ENCODE measurements at regions not wholly inside any gene's neighbourhood (a gene's known extent, or its start where the extent isn't known, plus 50 kb on each side); places are given as distances from the start of the nearest gene placed in this dataset.

DNA sequence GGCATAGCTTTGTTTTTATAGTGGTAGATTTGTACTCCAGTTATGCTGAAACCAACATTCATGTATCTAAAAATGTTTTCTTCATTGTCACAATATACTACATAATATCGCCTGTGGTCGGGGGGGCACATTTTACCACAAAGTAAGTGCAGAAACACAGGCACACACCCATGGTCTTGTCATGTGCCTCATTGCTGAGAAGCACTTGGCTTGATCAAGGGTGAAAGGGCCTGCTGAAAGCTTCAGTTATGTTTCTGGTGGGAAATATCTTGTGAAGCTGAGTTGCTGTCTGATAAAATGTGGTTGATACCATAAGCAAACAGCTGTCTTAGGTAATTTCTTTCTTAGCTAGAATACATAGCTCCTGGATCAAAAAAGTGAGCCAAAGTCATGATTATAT, 393.1 kb downstream of the MAN2A1 start:
- WGBS (ENCODE audit: insufficient coverage) = no CpG with 5 or more reads among the region's 2 CpGs

GRCh38 chr5:110085826-110086225, 396.1 kb downstream of the MAN2A1 start:
- CTCF ChIA-PET = interaction anchor here (1.2 kb wide), 1 partner anchor 9 kb away, joined by 3 read pairs; no protein-coding TSS in a partner anchor

More for the DNA sequence above, 393.1 kb downstream of the MAN2A1 start:
- H3K27ac ChIP-seq (ENCODE audit: insufficient read depth in 1 of 2, low read depth in 1 of 2, low read length in 2 of 2, poor library complexity in 1 of 2, severe bottlenecking in 2 of 2) = no peak overlapping the region
- DNase-seq = no peak
- H3K36me3 ChIP-seq (ENCODE audit: control insufficient read depth in 4 of 4, insufficient read depth in 4 of 4, low read length in 3 of 4) = no peaks in the 10 kb centered on the region
- no peaks in the 10 kb centered on the region for H3K27me3 ChIP-seq (replicated peaks in 2 of 5; ENCODE audit: control insufficient read depth in 4 of 5, insufficient read depth in 5 of 5, low read length in 4 of 5)
- no peak overlapping the region for H3K4me3 ChIP-seq (ENCODE audit: control insufficient read depth in 1 of 7, extremely low read depth in 1 of 7, insufficient read depth in 4 of 7, low read depth in 2 of 7, low read length in 6 of 7)
- no peaks in the 10 kb centered on the region for H3K9me3 ChIP-seq (ENCODE audit: control extremely low read depth in 1 of 5, control insufficient read depth in 4 of 5, insufficient read depth in 2 of 5, low read depth in 1 of 5, low read length in 4 of 5)
- ChIA-PET POLR2A (no interaction called here), CTCF (interaction anchor here (1.0 kb wide), 1 partner anchor 44 kb away, joined by 3 read pairs; no protein-coding TSS in a partner anchor)
- no peaks in the 10 kb centered on the region for H3K4me1 ChIP-seq (ENCODE audit: control extremely low read depth in 1 of 4, control insufficient read depth in 4 of 4, insufficient read depth in 4 of 4, low read length in 3 of 4)

GRCh38 chr5:110086658-110087388, 397.1 kb downstream of the MAN2A1 start:
- ChIA-PET POLR2A (no interaction called here), CTCF (no interaction called here)
- 100% methylated on average over 4 of the region's 6 CpGs for WGBS (ENCODE audit: insufficient coverage)
- peak in 2 of 3 donors; percentile 10 to 26 for DNase-seq
- H3K36me3 ChIP-seq (ENCODE audit: control insufficient read depth in 4 of 4, insufficient read depth in 4 of 4, low read length in 3 of 4) = no peaks in the 10 kb centered on the region
- no peaks in the 10 kb centered on the region for H3K9me3 ChIP-seq (ENCODE audit: control extremely low read depth in 1 of 5, control insufficient read depth in 4 of 5, insufficient read depth in 2 of 5, low read depth in 1 of 5, low read length in 4 of 5)
- no peak overlapping the region for H3K27ac ChIP-seq (ENCODE audit: insufficient read depth in 1 of 2, low read depth in 1 of 2, low read length in 2 of 2, poor library complexity in 1 of 2, severe bottlenecking in 2 of 2)
- no peak overlapping the region for H3K4me3 ChIP-seq (ENCODE audit: control insufficient read depth in 1 of 7, extremely low read depth in 1 of 7, insufficient read depth in 4 of 7, low read depth in 2 of 7, low read length in 6 of 7)
- no peaks in the 10 kb centered on the region for H3K4me1 ChIP-seq (ENCODE audit: control extremely low read depth in 1 of 4, control insufficient read depth in 4 of 4, insufficient read depth in 4 of 4, low read length in 3 of 4)
- no peaks in the 10 kb centered on the region for H3K27me3 ChIP-seq (replicated peaks in 2 of 5; ENCODE audit: control insufficient read depth in 4 of 5, insufficient read depth in 5 of 5, low read length in 4 of 5)

More at GRCh38 chr5:110085826-110086225, 396.1 kb downstream of the MAN2A1 start:
- Histone ChIP-seq H3K36me3 (ENCODE audit: control insufficient read depth in 4 of 4, insufficient read depth in 4 of 4, low read length in 3 of 4) (no peaks in the 10 kb centered on the region), H3K4me3 (ENCODE audit: control insufficient read depth in 1 of 7, extremely low read depth in 1 of 7, insufficient read depth in 4 of 7, low read depth in 2 of 7, low read length in 6 of 7) (no peak overlapping the region), H3K9me3 (ENCODE audit: control extremely low read depth in 1 of 5, control insufficient read depth in 4 of 5, insufficient read depth in 2 of 5, low read depth in 1 of 5, low read length in 4 of 5) (no peaks in the 10 kb centered on the region), H3K27ac (ENCODE audit: insufficient read depth in 1 of 2, low read depth in 1 of 2, low read length in 2 of 2, poor library complexity in 1 of 2, severe bottlenecking in 2 of 2) (no peak overlapping the region), H3K27me3 (replicated peaks in 2 of 5; ENCODE audit: control insufficient read depth in 4 of 5, insufficient read depth in 5 of 5, low read length in 4 of 5) (no peaks in the 10 kb centered on the region), H3K4me1 (ENCODE audit: control extremely low read depth in 1 of 4, control insufficient read depth in 4 of 4, insufficient read depth in 4 of 4, low read length in 3 of 4) (no peaks in the 10 kb centered on the region)
- no peak for DNase-seq
- POLR2A ChIA-PET = no interaction called here
- no CpG with 5 or more reads among the region's 1 CpG for WGBS (ENCODE audit: insufficient coverage)

- ChIA-PET POLR2A (no interaction called here), CTCF (no interaction called here)
- WGBS (ENCODE audit: insufficient coverage) = 100% methylated on average over 3 of the region's 7 CpGs
- no peaks in the 10 kb centered on the region for H3K4me1 ChIP-seq (ENCODE audit: control extremely low read depth in 1 of 4, control insufficient read depth in 4 of 4, insufficient read depth in 4 of 4, low read length in 3 of 4)
- no peak for DNase-seq
- H3K27me3 ChIP-seq (replicated peaks in 2 of 5; ENCODE audit: control insufficient read depth in 4 of 5, insufficient read depth in 5 of 5, low read length in 4 of 5) = no peaks in the 10 kb centered on the region
- no peak overlapping the region for H3K4me3 ChIP-seq (ENCODE audit: control insufficient read depth in 1 of 7, extremely low read depth in 1 of 7, insufficient read depth in 4 of 7, low read depth in 2 of 7, low read length in 6 of 7)
- H3K9me3 ChIP-seq (ENCODE audit: control extremely low read depth in 1 of 5, control insufficient read depth in 4 of 5, insufficient read depth in 2 of 5, low read depth in 1 of 5, low read length in 4 of 5) = no peaks in the 10 kb centered on the region
- no peak overlapping the region for H3K27ac ChIP-seq (ENCODE audit: insufficient read depth in 1 of 2, low read depth in 1 of 2, low read length in 2 of 2, poor library complexity in 1 of 2, severe bottlenecking in 2 of 2)
- H3K36me3 ChIP-seq (ENCODE audit: control insufficient read depth in 4 of 4, insufficient read depth in 4 of 4, low read length in 3 of 4) = no peaks in the 10 kb centered on the region
Measured at GRCh38 chr5:110087829-110088228, 398.1 kb downstream of the MAN2A1 start.

GRCh38 chr5:110088676-110089436, 399.1 kb downstream of the MAN2A1 start:
- POLR2A ChIA-PET = no interaction called here
- H3K27ac ChIP-seq (ENCODE audit: insufficient read depth in 1 of 2, low read depth in 1 of 2, low read length in 2 of 2, poor library complexity in 1 of 2, severe bottlenecking in 2 of 2) = no peak overlapping the region
- H3K36me3 ChIP-seq (ENCODE audit: control insufficient read depth in 4 of 4, insufficient read depth in 4 of 4, low read length in 3 of 4) = no peaks in the 10 kb centered on the region
- no peak for DNase-seq
- 83% methylated on average over 1 of the region's 1 CpG for WGBS (ENCODE audit: insufficient coverage)
- no peaks in the 10 kb centered on the region for H3K27me3 ChIP-seq (replicated peaks in 2 of 5; ENCODE audit: control insufficient read depth in 4 of 5, insufficient read depth in 5 of 5, low read length in 4 of 5)
- H3K4me3 ChIP-seq (ENCODE audit: control insufficient read depth in 1 of 7, extremely low read depth in 1 of 7, insufficient read depth in 4 of 7, low read depth in 2 of 7, low read length in 6 of 7) = no peak overlapping the region
- no peaks in the 10 kb centered on the region for H3K9me3 ChIP-seq (ENCODE audit: control extremely low read depth in 1 of 5, control insufficient read depth in 4 of 5, insufficient read depth in 2 of 5, low read depth in 1 of 5, low read length in 4 of 5)
- CTCF ChIA-PET = no interaction called here
- H3K4me1 ChIP-seq (ENCODE audit: control extremely low read depth in 1 of 4, control insufficient read depth in 4 of 4, insufficient read depth in 4 of 4, low read length in 3 of 4) = no peaks in the 10 kb centered on the region

- H3K27ac ChIP-seq (ENCODE audit: insufficient read depth in 1 of 2, low read depth in 1 of 2, low read length in 2 of 2, poor library complexity in 1 of 2, severe bottlenecking in 2 of 2) = no peak overlapping the region
- ChIA-PET CTCF (no interaction called here), POLR2A (no interaction called here)
- H3K9me3 ChIP-seq (ENCODE audit: control extremely low read depth in 1 of 5, control insufficient read depth in 4 of 5, insufficient read depth in 2 of 5, low read depth in 1 of 5, low read length in 4 of 5) = no peaks in the 10 kb centered on the region
- H3K4me3 ChIP-seq (ENCODE audit: control insufficient read depth in 1 of 7, extremely low read depth in 1 of 7, insufficient read depth in 4 of 7, low read depth in 2 of 7, low read length in 6 of 7) = no peak overlapping the region
- WGBS (ENCODE audit: insufficient coverage) = 100% methylated on average over 2 of the region's 4 CpGs
- H3K4me1 ChIP-seq (ENCODE audit: control extremely low read depth in 1 of 4, control insufficient read depth in 4 of 4, insufficient read depth in 4 of 4, low read length in 3 of 4) = no peaks in the 10 kb centered on the region
- no peaks in the 10 kb centered on the region for H3K36me3 ChIP-seq (ENCODE audit: control insufficient read depth in 4 of 4, insufficient read depth in 4 of 4, low read length in 3 of 4)
- H3K27me3 ChIP-seq (replicated peaks in 2 of 5; ENCODE audit: control insufficient read depth in 4 of 5, insufficient read depth in 5 of 5, low read length in 4 of 5) = no peaks in the 10 kb centered on the region
- no peak for DNase-seq
Measured at GRCh38 chr5:110092955-110093785, 403.4 kb downstream of the MAN2A1 start.
